Body of pancreas (tissue), 4 donors: ENCODE measurements at regions not wholly inside any gene's neighbourhood (a gene's known extent, or its start where the extent isn't known, plus 50 kb on each side); places are given as distances from the start of the nearest gene placed in this dataset.

Experiments used
- POLR2A ChIP-seq, 3 donors: fragments of 450-650 bp; IDR thresholded peaks; one replicate each; pipeline ENCODE4 v1.6.1; 2016; ENCODE audit warnings: antibody characterized with exemption in 3 of 3, mild to moderate bottlenecking in 2 of 3
- TF ChIP-seq, protein P1 (sequence below), 7 experiments: fragments of 450-650 bp in 4 of 7; fragments of 200-600 bp in 3 of 7; sonication (generic) in 3 of 7; IDR thresholded peaks; one replicate each; pipeline ENCODE4 v1.5.1; 2016 to 2019; ENCODE audit warnings: antibody characterized with exemption in 7 of 7

DNA sequence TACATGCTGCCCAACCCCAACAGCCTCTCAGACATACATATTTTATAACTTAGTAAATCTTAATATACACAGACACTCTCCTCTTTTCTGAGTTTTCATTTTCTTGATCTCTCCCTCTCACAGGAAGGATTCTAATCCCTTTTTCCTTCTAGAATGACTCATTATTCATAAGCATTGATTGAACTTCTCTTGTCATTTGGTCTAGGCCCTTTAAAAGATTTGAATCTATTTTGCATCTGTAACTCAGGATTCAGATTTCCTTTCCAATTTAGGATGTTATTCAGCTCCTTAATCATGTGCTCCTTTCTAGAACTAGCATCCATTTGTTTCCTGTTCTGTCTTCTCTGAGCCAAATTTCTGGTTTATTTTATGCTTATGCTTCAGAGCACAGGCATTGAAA, 624.5 kb upstream of the SGO1 start:
- TF ChIP-seq, protein P1, sequence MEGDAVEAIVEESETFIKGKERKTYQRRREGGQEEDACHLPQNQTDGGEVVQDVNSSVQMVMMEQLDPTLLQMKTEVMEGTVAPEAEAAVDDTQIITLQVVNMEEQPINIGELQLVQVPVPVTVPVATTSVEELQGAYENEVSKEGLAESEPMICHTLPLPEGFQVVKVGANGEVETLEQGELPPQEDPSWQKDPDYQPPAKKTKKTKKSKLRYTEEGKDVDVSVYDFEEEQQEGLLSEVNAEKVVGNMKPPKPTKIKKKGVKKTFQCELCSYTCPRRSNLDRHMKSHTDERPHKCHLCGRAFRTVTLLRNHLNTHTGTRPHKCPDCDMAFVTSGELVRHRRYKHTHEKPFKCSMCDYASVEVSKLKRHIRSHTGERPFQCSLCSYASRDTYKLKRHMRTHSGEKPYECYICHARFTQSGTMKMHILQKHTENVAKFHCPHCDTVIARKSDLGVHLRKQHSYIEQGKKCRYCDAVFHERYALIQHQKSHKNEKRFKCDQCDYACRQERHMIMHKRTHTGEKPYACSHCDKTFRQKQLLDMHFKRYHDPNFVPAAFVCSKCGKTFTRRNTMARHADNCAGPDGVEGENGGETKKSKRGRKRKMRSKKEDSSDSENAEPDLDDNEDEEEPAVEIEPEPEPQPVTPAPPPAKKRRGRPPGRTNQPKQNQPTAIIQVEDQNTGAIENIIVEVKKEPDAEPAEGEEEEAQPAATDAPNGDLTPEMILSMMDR (IDR thresholded peaks at IDR 0.05) = no peak
- TF ChIP-seq POLR2A (IDR thresholded peaks at IDR 0.05) = no peak
